Ovary (tissue), 7 donors: ENCODE measurements at regions not wholly inside any gene's neighbourhood (a gene's known extent, or its start where the extent isn't known, plus 50 kb on each side); places are given as distances from the start of the nearest gene placed in this dataset.

Source experiments
- DNase-seq, 5 donors: peaks; one replicate each; pipeline ENCODE4 v3.0.0-alpha.2; 2019 to 2020
- H3K27ac ChIP-seq, 2 donors: fragments of 200-600 bp; one replicate each; pipeline versions ENCODE4 v1.5.1 to v1.8.0; 2019 to 2022
- H3K27me3 ChIP-seq: fragments of 200-600 bp; one replicate; pipeline ENCODE4 v1.8.0; 2022
- H3K36me3 ChIP-seq: fragments of 200-600 bp; sonication (generic); one replicate; pipeline ENCODE4 v1.5.1; 2019
- H3K4me1 ChIP-seq: one replicate; pipeline ENCODE4 v1.8.1; 2013; ENCODE audit warnings: mild to moderate bottlenecking, moderate library complexity; ENCODE audit not compliant: insufficient read depth
- H3K4me3 ChIP-seq: fragments of 200-600 bp; sonication (generic); one replicate; pipeline ENCODE4 v1.5.1; 2017
- H3K9me3 ChIP-seq, 2 donors: fragments of 200-600 bp in 1 of 2; sonication (generic) in 1 of 2; one replicate each; pipeline versions ENCODE4 v1.5.1 to v1.8.1; 2013 to 2019; ENCODE audit warnings: mild to moderate bottlenecking in 1 of 2, moderate library complexity in 1 of 2
- EP300 ChIP-seq: sonication (generic); formaldehyde crosslinking; IDR thresholded peaks from one replicate; pipeline ENCODE4 v1.6.1; 2017; ENCODE audit warnings: antibody characterized with exemption
- POLR2A ChIP-seq: fragments of 450-650 bp; IDR thresholded peaks from one replicate; pipeline ENCODE4 v1.6.1; 2017; ENCODE audit warnings: antibody characterized with exemption, mild to moderate bottlenecking, moderate library complexity
- WGBS, 3 donors: extraction: QIAGEN DNeasy Blood & Tissue Kit in 1 of 3; methylation state at CpG; one replicate each; pipeline versions ENCODE4 v1.1.5 to v1.1.7; 2013 to 2017; 5-methylcytosine and 5-hydroxymethylcytosine counted together
- intact Hi-C, 4 donors: fragments of 100-400 bp; cut with DNase I; formaldehyde crosslinking; loops; one replicate each; pipeline versions ENCODE4 v1.11.0 to v1.15.1; 2022 to 2023
- TF ChIP-seq, protein P1 (sequence below), 3 donors: fragments of 450-650 bp in 2 of 3; fragments of 200-600 bp in 1 of 3; IDR thresholded peaks; one replicate each; pipeline versions ENCODE4 v1.5.1 to v1.8.0; 2016 to 2022; ENCODE audit warnings: antibody characterized with exemption in 3 of 3, mild to moderate bottlenecking in 1 of 3
- donor health status: DM: no; HTN: no; CAD: no; lungs with moderate emphysema.
- donor health status: DM: no; HTN: no; CAD: no.
- donor health status: Bipolar disorder and iron deficiency.
- donor health status: DM: no; HTN: no; CAD: no.
- donor health status: DM: yes; HTN: yes; CAD: no.

DNA sequence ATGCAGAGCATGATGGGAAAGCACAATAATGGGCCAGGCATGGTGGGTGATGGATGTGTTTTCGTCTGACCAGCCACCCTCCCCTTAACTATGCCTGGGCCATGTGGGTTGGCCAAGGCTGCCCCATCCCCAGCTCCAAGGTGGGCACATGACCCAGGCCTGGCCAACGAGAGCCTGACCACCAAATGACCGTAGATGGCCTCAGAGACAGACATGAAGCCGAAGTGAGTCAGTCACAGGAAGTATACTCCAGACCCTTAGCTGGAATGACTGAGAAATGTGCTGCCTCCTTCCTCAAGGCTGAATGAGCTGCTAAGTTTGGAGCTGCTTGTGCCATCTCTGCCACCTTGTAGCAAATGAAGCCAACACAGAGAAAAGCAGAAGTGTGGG is 233.6 kb downstream of the BCL11B start:
- Histone ChIP-seq H3K4me1 (no peaks in the 10 kb centered on the region), H3K36me3 (no peaks in the 10 kb centered on the region), H3K9me3 (no peaks in the 10 kb centered on the region), H3K27me3 (no peaks in the 10 kb centered on the region), H3K27ac (no peak overlapping the region), H3K4me3 (no peak overlapping the region)
- TF ChIP-seq, protein P1, sequence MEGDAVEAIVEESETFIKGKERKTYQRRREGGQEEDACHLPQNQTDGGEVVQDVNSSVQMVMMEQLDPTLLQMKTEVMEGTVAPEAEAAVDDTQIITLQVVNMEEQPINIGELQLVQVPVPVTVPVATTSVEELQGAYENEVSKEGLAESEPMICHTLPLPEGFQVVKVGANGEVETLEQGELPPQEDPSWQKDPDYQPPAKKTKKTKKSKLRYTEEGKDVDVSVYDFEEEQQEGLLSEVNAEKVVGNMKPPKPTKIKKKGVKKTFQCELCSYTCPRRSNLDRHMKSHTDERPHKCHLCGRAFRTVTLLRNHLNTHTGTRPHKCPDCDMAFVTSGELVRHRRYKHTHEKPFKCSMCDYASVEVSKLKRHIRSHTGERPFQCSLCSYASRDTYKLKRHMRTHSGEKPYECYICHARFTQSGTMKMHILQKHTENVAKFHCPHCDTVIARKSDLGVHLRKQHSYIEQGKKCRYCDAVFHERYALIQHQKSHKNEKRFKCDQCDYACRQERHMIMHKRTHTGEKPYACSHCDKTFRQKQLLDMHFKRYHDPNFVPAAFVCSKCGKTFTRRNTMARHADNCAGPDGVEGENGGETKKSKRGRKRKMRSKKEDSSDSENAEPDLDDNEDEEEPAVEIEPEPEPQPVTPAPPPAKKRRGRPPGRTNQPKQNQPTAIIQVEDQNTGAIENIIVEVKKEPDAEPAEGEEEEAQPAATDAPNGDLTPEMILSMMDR (IDR thresholded peaks at IDR 0.05) = no peak
- intact Hi-C loops = no loop called here
- 63 to 81% (median 70%) methylated on average over 4 of the region's 4 CpGs for WGBS, 3 donors
- DNase-seq = no peak

- TF ChIP-seq POLR2A = no peak
- TF ChIP-seq EP300 = no peak
- TF ChIP-seq, protein P1 (IDR thresholded peaks at IDR 0.05) = no peak
- Histone ChIP-seq H3K36me3 (no peaks in the 10 kb centered on the region), H3K9me3 (no peaks in the 10 kb centered on the region), H3K27ac (no peak overlapping the region), H3K4me3 (no peak overlapping the region), H3K4me1 (no peaks in the 10 kb centered on the region), H3K27me3 (no peaks in the 10 kb centered on the region)
- WGBS, 3 donors = 83 to 88% (median 85%) methylated on average over 12 of the region's 12 CpGs
- intact Hi-C loops = no loop called here
- no peak for DNase-seq
Observed at GRCh38 chr14:99039331-99040041, 232.5 kb downstream of the BCL11B start.

DNA sequence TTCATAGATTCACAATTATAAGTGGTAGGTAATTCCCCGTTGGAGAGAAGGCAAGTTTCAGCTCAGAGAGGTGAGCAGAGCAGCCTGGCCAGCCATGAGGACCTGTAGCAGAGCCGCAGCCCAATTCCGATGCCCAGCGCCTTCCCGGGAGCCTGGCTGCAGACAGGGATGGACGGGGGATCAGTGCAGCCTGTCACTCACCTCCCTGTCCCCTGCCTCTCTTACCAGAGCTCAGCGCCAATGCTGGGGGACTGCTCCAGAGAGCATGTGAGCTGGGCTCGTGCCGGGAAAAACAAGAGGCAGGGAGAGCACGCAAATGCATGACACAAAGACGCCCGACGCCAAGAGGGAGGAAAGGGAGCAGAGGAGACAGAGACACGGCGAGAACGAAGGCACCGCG is 231.9 kb downstream of the BCL11B start:
- WGBS, 3 donors = 71 to 79% (median 77%) methylated on average over 18 of the region's 18 CpGs
- Histone ChIP-seq H3K36me3 (no peaks in the 10 kb centered on the region), H3K9me3 (no peaks in the 10 kb centered on the region), H3K4me3 (no peak overlapping the region), H3K27ac (no peak overlapping the region), H3K27me3 (no peaks in the 10 kb centered on the region), H3K4me1 (no peaks in the 10 kb centered on the region)
- TF ChIP-seq EP300 (no peak), POLR2A (no peak)
- TF ChIP-seq, protein P1 (IDR thresholded peaks at IDR 0.05) = no peak
- DNase-seq = no peak
- intact Hi-C loops = no loop called here

DNA sequence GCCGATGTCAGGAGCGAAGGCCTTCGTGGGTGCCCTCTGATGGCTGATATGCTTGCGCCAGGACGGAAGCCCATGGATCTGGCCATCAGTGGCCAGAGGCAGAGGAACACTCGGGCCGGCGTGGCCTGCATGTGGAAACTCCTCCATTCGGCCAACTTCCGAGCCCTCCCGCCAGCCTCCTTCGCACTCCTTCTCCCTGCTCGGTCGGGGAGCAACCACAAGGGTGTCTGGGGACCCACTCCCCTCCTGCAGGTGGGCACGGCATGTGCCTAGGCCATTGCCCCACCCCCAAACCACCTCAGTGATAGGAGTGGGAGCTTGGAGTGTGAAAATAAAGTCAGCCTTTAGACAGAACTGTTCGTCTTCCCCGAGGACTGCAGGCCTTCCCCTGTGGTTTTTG is 231.3 kb downstream of the BCL11B start:
- DNase-seq = no peak
- no peaks in the 10 kb centered on the region for H3K27me3 ChIP-seq
- no peaks in the 10 kb centered on the region for H3K36me3 ChIP-seq
- no peak overlapping the region for H3K27ac ChIP-seq
- H3K4me1 ChIP-seq = no peaks in the 10 kb centered on the region
- intact Hi-C loops = no loop called here
- 86 to 90% (median 89%) methylated on average over 17 of the region's 17 CpGs for whole genome bisulfite sequencing, 3 donors
- no peaks in the 10 kb centered on the region for H3K9me3 ChIP-seq
- TF ChIP-seq, protein P1 (IDR thresholded peaks at IDR 0.05) = no peak
- TF ChIP-seq POLR2A = no peak
- no peak for TF ChIP-seq EP300
- H3K4me3 ChIP-seq = no peak overlapping the region
